ENCODE measurements at regions not wholly inside any gene's neighbourhood (a gene's known extent, or its start where the extent isn't known, plus 50 kb on each side); places are given as distances from the start of the nearest gene placed in this dataset.

- no peak for TF ChIP-seq CTCF (IDR thresholded peaks at IDR 0.05)
- no peak for TF ChIP-seq POLR2A (IDR thresholded peaks at IDR 0.05)
These were observed 123.9 kb downstream of the DDX1 start for GRCh38 chr2:15715596-15715995.

Data from Peyer's patch (tissue), 4 donors.